ENCODE measurements at regions not wholly inside any gene's neighbourhood (a gene's known extent, or its start where the extent isn't known, plus 50 kb on each side); places are given as distances from the start of the nearest gene placed in this dataset.

GRCh38 chr6:133778414-133779130 lies 110.3 kb upstream of the TCF21 start:
- Histone ChIP-seq H3F3A (ENCODE audit: control insufficient read depth, insufficient read depth) (no peaks in the 10 kb centered on the region), H4K20me1 (ENCODE audit: control insufficient read depth, insufficient read depth, low read depth, low read length) (no peaks in the 10 kb centered on the region), H3K9me3 (ENCODE audit: control insufficient read depth, insufficient read depth, low read length) (no peaks in the 10 kb centered on the region), H3K27ac (ENCODE audit: low read depth, low read length) (no peak overlapping the region), H3K4me2 (ENCODE audit: low read length) (no peak overlapping the region), H3K4me3 (ENCODE audit: low read length) (no peak overlapping the region), H3K79me2 (ENCODE audit: control insufficient read depth, low read length) (no peaks in the 10 kb centered on the region), H3K27me3 (ENCODE audit: control insufficient read depth, low read length) (no peaks in the 10 kb centered on the region), H3K4me1 (ENCODE audit: control insufficient read depth, low read length) (no peaks in the 10 kb centered on the region), H3K9me2 (replicated peaks; ENCODE audit: control insufficient read depth, low read length) (no peaks in the 10 kb centered on the region), H3K36me3 (ENCODE audit: control insufficient read depth, low read length) (no peaks in the 10 kb centered on the region)
- no peak for TF ChIP-seq CTCF (IDR thresholded peaks at IDR 0.05; ENCODE audit: low read depth, low read length, poor library complexity, severe bottlenecking)
- no peak for TF ChIP-seq EZH2phosphoT487 (IDR thresholded peaks at IDR 0.05; ENCODE audit: borderline replicate concordance, low read length)

GRCh38 chr6:133779916-133780695 lies 108.8 kb upstream of the TCF21 start:
- H3K27me3 ChIP-seq (ENCODE audit: control insufficient read depth, low read length): no peaks in the 10 kb centered on the region
- no peaks in the 10 kb centered on the region for H4K20me1 ChIP-seq (ENCODE audit: control insufficient read depth, insufficient read depth, low read depth, low read length)

GRCh38 chr6:133786016-133786415 lies 102.9 kb upstream of the TCF21 start:
- no peak overlapping the region for H3K27ac ChIP-seq (ENCODE audit: low read depth, low read length)
- H4K20me1 ChIP-seq (ENCODE audit: control insufficient read depth, insufficient read depth, low read depth, low read length): no peaks in the 10 kb centered on the region
- H3K27me3 ChIP-seq (ENCODE audit: control insufficient read depth, low read length): no peaks in the 10 kb centered on the region
- H3K4me1 ChIP-seq (ENCODE audit: control insufficient read depth, low read length): no peaks in the 10 kb centered on the region
- no peak overlapping the region for H3K4me2 ChIP-seq (ENCODE audit: low read length)
- H3K79me2 ChIP-seq (ENCODE audit: control insufficient read depth, low read length): no peaks in the 10 kb centered on the region
- TF ChIP-seq CTCF (IDR thresholded peaks at IDR 0.05; ENCODE audit: low read depth, low read length, poor library complexity, severe bottlenecking) (no peak), EZH2phosphoT487 (IDR thresholded peaks at IDR 0.05; ENCODE audit: borderline replicate concordance, low read length) (no peak)
- no peak overlapping the region for H3K4me3 ChIP-seq (ENCODE audit: low read length)
- H3K36me3 ChIP-seq (ENCODE audit: control insufficient read depth, low read length): no peaks in the 10 kb centered on the region
- no peaks in the 10 kb centered on the region for H3K9me2 ChIP-seq (replicated peaks; ENCODE audit: control insufficient read depth, low read length)
- no peaks in the 10 kb centered on the region for H3K9me3 ChIP-seq (ENCODE audit: control insufficient read depth, insufficient read depth, low read length)
- no peaks in the 10 kb centered on the region for H3F3A ChIP-seq (ENCODE audit: control insufficient read depth, insufficient read depth)

More at GRCh38 chr6:133779916-133780695, 108.8 kb upstream of the TCF21 start:
- no peaks in the 10 kb centered on the region for H3K9me2 ChIP-seq (replicated peaks; ENCODE audit: control insufficient read depth, low read length)
- H3K9me3 ChIP-seq (ENCODE audit: control insufficient read depth, insufficient read depth, low read length): no peaks in the 10 kb centered on the region
- no peak overlapping the region for H3K4me2 ChIP-seq (ENCODE audit: low read length)
- H3K79me2 ChIP-seq (ENCODE audit: control insufficient read depth, low read length): no peaks in the 10 kb centered on the region
- no peaks in the 10 kb centered on the region for H3F3A ChIP-seq (ENCODE audit: control insufficient read depth, insufficient read depth)
- H3K27ac ChIP-seq (ENCODE audit: low read depth, low read length): no peak overlapping the region
- H3K4me1 ChIP-seq (ENCODE audit: control insufficient read depth, low read length): no peaks in the 10 kb centered on the region
- TF ChIP-seq EZH2phosphoT487 (IDR thresholded peaks at IDR 0.05; ENCODE audit: borderline replicate concordance, low read length) (no peak), CTCF (IDR thresholded peaks at IDR 0.05; ENCODE audit: low read depth, low read length, poor library complexity, severe bottlenecking) (no peak)
- no peak overlapping the region for H3K4me3 ChIP-seq (ENCODE audit: low read length)
- no peaks in the 10 kb centered on the region for H3K36me3 ChIP-seq (ENCODE audit: control insufficient read depth, low read length)
